Parathyroid adenoma (tissue), 2 donors: ENCODE measurements at regions not wholly inside any gene's neighbourhood (a gene's known extent, or its start where the extent isn't known, plus 50 kb on each side); places are given as distances from the start of the nearest gene placed in this dataset.

Source experiments
- H2AFZ ChIP-seq: fragments of 300-600 bp; sonication (generic); one replicate; pipeline ENCODE4 v1.7.0; 2017; ENCODE audit warnings: antibody characterized with exemption, mild to moderate bottlenecking
- H3K27ac ChIP-seq: fragments of 300-600 bp; sonication (generic); one replicate; pipeline ENCODE4 v1.7.0; 2017
- H3K27me3 ChIP-seq: fragments of 300-600 bp; sonication (generic); one replicate; pipeline ENCODE4 v1.7.0; 2017; ENCODE audit warnings: low read length; ENCODE audit not compliant: control insufficient read depth, insufficient read depth
- H3K36me3 ChIP-seq: fragments of 300-600 bp; sonication (generic); one replicate; pipeline ENCODE4 v1.7.0; 2017; ENCODE audit warnings: low read length; ENCODE audit not compliant: control insufficient read depth, insufficient read depth
- H3K4me1 ChIP-seq: fragments of 300-600 bp; sonication (generic); one replicate; pipeline ENCODE4 v1.7.0; 2017; ENCODE audit warnings: control low read depth
- H3K4me2 ChIP-seq: fragments of 300-600 bp; sonication (generic); one replicate; pipeline ENCODE4 v1.7.0; 2017; ENCODE audit warnings: low read length
- H3K4me3 ChIP-seq: fragments of 300-600 bp; sonication (generic); one replicate; pipeline ENCODE4 v1.7.0; 2017; ENCODE audit warnings: low read depth, low read length
- H3K79me2 ChIP-seq: fragments of 300-600 bp; sonication (generic); one replicate; pipeline ENCODE4 v1.7.0; 2017; ENCODE audit warnings: control low read depth
- H3K9ac ChIP-seq: fragments of 300-600 bp; sonication (generic); one replicate; pipeline ENCODE4 v1.7.0; 2017; ENCODE audit warnings: mild to moderate bottlenecking
- H3K9me3 ChIP-seq: fragments of 300-600 bp; sonication (generic); one replicate; pipeline ENCODE4 v1.7.0; 2017; ENCODE audit warnings: low read length; ENCODE audit not compliant: control insufficient read depth
- TF ChIP-seq, protein P1 (sequence below): fragments of 300-600 bp; sonication (generic); IDR thresholded peaks from one replicate; pipeline ENCODE4 v1.7.0; 2017; ENCODE audit warnings: antibody characterized with exemption, mild to moderate bottlenecking
- donor health status: primary hyperparathyroidism.

DNA sequence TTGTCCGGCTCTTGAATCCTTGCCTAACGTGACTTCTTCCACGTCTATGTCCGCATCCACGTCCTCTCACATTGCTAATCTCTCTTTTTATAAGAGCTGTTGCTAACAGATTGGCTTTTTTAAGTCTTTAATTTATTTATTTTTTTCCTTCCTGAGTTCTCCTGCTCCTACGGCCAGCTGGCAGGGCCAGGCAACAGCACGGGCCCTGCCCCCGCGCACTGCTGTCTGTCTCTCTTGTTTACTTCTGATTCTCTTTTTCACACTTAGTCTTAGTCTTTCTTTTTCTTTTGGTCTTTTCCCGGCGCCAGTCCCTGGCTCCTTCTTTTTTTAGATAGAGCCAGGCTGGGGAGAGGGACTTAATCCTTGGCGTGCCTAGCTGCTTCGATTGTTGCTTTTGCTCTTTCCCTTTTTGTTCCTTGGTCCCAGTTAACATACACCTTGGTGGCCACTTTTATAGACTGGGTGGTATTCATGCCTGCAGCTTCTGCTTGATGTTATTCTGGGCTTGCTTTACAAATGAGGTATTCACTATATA, 53.2 kb upstream of the RBMX start:
- H3K27me3 ChIP-seq: no peaks in the 10 kb centered on the region
- no peak overlapping the region for H3K9ac ChIP-seq
- H3K27ac ChIP-seq: no peak overlapping the region
- H2AFZ ChIP-seq: no peak overlapping the region
- H3K4me2 ChIP-seq: no peak overlapping the region
- TF ChIP-seq, protein P1, sequence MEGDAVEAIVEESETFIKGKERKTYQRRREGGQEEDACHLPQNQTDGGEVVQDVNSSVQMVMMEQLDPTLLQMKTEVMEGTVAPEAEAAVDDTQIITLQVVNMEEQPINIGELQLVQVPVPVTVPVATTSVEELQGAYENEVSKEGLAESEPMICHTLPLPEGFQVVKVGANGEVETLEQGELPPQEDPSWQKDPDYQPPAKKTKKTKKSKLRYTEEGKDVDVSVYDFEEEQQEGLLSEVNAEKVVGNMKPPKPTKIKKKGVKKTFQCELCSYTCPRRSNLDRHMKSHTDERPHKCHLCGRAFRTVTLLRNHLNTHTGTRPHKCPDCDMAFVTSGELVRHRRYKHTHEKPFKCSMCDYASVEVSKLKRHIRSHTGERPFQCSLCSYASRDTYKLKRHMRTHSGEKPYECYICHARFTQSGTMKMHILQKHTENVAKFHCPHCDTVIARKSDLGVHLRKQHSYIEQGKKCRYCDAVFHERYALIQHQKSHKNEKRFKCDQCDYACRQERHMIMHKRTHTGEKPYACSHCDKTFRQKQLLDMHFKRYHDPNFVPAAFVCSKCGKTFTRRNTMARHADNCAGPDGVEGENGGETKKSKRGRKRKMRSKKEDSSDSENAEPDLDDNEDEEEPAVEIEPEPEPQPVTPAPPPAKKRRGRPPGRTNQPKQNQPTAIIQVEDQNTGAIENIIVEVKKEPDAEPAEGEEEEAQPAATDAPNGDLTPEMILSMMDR: no peak
- H3K79me2 ChIP-seq: no peaks in the 10 kb centered on the region
- H3K9me3 ChIP-seq: no peaks in the 10 kb centered on the region
- no peak overlapping the region for H3K4me3 ChIP-seq
- no peaks in the 10 kb centered on the region for H3K36me3 ChIP-seq
- no peaks in the 10 kb centered on the region for H3K4me1 ChIP-seq

DNA sequence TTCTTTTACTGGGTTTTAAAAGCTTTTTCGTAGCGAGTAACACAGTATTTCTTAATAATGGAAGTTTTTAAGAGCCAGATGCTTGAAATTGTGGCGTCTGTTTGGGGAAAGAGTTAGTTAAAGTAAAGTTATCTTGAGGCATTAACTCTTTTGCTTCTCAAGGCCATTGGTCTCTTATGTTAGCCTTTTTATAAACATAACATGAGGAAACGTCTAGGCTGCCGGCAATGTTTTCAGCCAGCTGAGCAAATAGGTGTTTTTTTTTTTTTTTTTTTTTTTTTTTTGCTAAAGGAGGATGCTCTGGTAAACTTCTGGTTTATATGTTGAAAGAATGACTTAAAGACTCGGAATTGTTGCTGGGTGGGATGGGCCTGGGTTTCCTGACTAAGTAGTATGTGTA, 51.1 kb upstream of the RBMX start:
- no peaks in the 10 kb centered on the region for H3K79me2 ChIP-seq
- H3K27me3 ChIP-seq: no peaks in the 10 kb centered on the region
- no peak overlapping the region for H3K27ac ChIP-seq
- no peak overlapping the region for H3K4me3 ChIP-seq
- H3K4me1 ChIP-seq: no peaks in the 10 kb centered on the region
- H3K9me3 ChIP-seq: no peaks in the 10 kb centered on the region
- TF ChIP-seq, protein P1: no peak
- H3K36me3 ChIP-seq: no peaks in the 10 kb centered on the region
- no peak overlapping the region for H2AFZ ChIP-seq
- no peak overlapping the region for H3K9ac ChIP-seq
- H3K4me2 ChIP-seq: no peak overlapping the region
